Osteoblast (primary cell): ENCODE measurements at regions not wholly inside any gene's neighbourhood (a gene's known extent, or its start where the extent isn't known, plus 50 kb on each side); places are given as distances from the start of the nearest gene placed in this dataset.

Source experiments
- DNase-seq: peaks from one replicate; pipeline ENCODE4 v3.0.0; 2011; ENCODE audit warnings: low spot score, mixed read lengths; ENCODE audit not compliant: insufficient read length; ENCODE audit errors: missing footprints
- H2AFZ ChIP-seq: 2 replicates; pipeline ENCODE4 v1.6.0; 2011; ENCODE audit warnings: mild to moderate bottlenecking, low read length
- H3K27ac ChIP-seq: 2 replicates; pipeline ENCODE4 v1.5.1; 2011; ENCODE audit warnings: mild to moderate bottlenecking, low read depth, low read length, moderate library complexity
- H3K27me3 ChIP-seq: 2 replicates; pipeline ENCODE4 v1.6.0; 2012; ENCODE audit warnings: mild to moderate bottlenecking, control low read depth, inconsistent platforms, low read length, moderate library complexity; ENCODE audit not compliant: insufficient read depth
- H3K36me3 ChIP-seq: 2 replicates; pipeline ENCODE4 v1.5.1; 2011; ENCODE audit warnings: mild to moderate bottlenecking, low read length, control low read depth, moderate library complexity; ENCODE audit not compliant: insufficient read depth
- H3K4me1 ChIP-seq: 2 replicates; pipeline ENCODE4 v1.5.1; 2011; ENCODE audit warnings: mild to moderate bottlenecking, low read length, control low read depth, moderate library complexity; ENCODE audit not compliant: insufficient read depth
- H3K4me2 ChIP-seq: 2 replicates; pipeline ENCODE4 v1.6.0; 2011; ENCODE audit warnings: mild to moderate bottlenecking, low read length; ENCODE audit not compliant: insufficient read depth
- H3K4me3 ChIP-seq: fragments of 200-600 bp; sonication (generic); 3 replicates; pipeline ENCODE4 v1.5.1; 2012; ENCODE audit warnings: mild to moderate bottlenecking, low read length, inconsistent platforms; ENCODE audit not compliant: insufficient read depth
- H3K79me2 ChIP-seq: 2 replicates; pipeline ENCODE4 v1.6.0; 2012; ENCODE audit warnings: mild to moderate bottlenecking, low read length, control low read depth, inconsistent platforms; ENCODE audit not compliant: insufficient read depth
- H3K9me3 ChIP-seq: 2 replicates; pipeline ENCODE4 v1.5.1; 2011; ENCODE audit warnings: low read depth, low read length, control low read depth
- H4K20me1 ChIP-seq: 2 replicates; pipeline ENCODE4 v1.6.0; 2012; ENCODE audit warnings: mild to moderate bottlenecking, low read length, control low read depth; ENCODE audit not compliant: insufficient read depth
- TF ChIP-seq, protein P1 (sequence below): IDR thresholded peaks from 2 replicates; pipeline ENCODE4 v1.5.1; 2011; ENCODE audit warnings: mild to moderate bottlenecking, low read depth, low read length, moderate library complexity; ENCODE audit errors: extremely low read depth

DNA sequence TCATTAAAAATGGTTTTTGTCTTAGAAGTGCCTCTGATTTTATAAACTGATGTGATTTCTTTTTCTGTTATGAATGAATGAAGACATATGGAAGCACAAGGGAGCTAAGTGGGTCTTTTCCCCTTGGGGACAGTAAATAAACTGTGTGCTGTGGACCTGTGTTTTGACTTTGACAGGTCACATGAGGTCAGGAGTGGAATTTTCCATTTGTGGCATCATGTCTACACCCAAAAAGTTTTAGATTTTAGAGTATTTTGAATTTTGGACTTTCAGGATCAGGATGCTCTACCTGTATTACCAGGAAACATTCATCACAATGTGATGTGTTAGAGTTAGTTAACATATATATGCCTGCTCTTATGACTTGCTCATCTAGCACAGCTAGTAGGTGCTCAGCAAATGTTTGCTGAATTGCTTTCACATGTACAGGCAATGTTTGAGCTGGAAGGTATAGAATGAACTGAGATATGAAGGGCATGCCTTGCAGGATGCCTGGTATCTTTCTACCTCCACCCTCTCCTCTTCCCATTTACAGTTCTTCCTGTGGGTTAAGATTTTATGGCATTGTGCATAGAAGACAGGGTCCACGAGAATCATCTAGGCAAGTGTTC, 73.2 kb upstream of the NR3C1 start:
- Histone ChIP-seq H2AFZ (no peak overlapping the region), H3K36me3 (no peaks in the 10 kb centered on the region), H3K9me3 (no peaks in the 10 kb centered on the region), H3K4me1 (peaks cover 5% of the 10 kb centered on the region), H4K20me1 (no peaks in the 10 kb centered on the region), H3K27ac (no peak overlapping the region), H3K4me3 (no peak overlapping the region), H3K79me2 (no peaks in the 10 kb centered on the region), H3K4me2 (no peak overlapping the region), H3K27me3 (no peaks in the 10 kb centered on the region)
- no peak for DNase-seq
- TF ChIP-seq, protein P1, sequence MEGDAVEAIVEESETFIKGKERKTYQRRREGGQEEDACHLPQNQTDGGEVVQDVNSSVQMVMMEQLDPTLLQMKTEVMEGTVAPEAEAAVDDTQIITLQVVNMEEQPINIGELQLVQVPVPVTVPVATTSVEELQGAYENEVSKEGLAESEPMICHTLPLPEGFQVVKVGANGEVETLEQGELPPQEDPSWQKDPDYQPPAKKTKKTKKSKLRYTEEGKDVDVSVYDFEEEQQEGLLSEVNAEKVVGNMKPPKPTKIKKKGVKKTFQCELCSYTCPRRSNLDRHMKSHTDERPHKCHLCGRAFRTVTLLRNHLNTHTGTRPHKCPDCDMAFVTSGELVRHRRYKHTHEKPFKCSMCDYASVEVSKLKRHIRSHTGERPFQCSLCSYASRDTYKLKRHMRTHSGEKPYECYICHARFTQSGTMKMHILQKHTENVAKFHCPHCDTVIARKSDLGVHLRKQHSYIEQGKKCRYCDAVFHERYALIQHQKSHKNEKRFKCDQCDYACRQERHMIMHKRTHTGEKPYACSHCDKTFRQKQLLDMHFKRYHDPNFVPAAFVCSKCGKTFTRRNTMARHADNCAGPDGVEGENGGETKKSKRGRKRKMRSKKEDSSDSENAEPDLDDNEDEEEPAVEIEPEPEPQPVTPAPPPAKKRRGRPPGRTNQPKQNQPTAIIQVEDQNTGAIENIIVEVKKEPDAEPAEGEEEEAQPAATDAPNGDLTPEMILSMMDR, result no peak

DNA sequence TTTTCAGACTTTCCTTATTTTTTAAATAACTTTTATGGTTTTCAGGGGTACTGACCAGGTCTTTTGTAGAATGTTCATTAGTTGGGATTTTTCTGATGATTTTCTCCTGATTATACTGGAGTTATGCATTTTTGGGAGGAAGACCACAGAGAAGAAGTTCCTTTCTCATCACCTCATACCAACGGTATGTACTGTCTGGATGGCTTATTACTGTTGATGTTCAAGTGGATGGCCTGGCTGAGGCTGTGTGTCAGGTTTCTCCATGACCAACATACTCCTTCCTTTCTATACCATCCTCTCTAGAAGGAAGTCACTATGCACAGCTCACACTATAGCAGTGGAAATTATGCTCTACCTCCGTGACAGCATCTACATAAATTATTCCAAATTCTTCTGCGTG, 71.1 kb upstream of the NR3C1 start:
- Histone ChIP-seq H4K20me1 (no peaks in the 10 kb centered on the region), H3K4me3 (no peak overlapping the region), H3K27ac (no peak overlapping the region), H3K9me3 (no peaks in the 10 kb centered on the region), H3K4me2 (no peak overlapping the region), H2AFZ (no peak overlapping the region), H3K27me3 (no peaks in the 10 kb centered on the region), H3K4me1 (peaks cover 14% of the 10 kb centered on the region), H3K36me3 (no peaks in the 10 kb centered on the region), H3K79me2 (no peaks in the 10 kb centered on the region)
- TF ChIP-seq, protein P1, result no peak
- no peak for DNase-seq

DNA sequence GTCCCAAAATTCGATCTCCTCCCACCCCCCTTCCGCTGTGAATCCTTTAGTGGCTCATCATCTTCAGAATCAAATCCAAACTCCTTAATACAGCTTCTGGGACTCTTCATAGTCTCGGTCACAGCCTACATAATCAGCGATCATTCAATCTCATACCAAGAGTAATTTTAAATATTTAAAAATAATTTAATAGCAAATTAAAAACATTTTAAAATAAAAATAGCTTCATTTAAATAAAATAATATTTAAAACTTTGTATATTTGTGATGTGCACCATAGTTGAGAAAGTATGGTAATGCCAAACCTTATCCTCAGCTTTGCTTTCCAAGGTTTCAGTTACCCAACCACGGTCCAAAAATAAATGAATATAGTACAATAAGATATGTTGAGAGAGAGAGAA, 70.0 kb upstream of the NR3C1 start:
- H3K79me2 ChIP-seq, result no peaks in the 10 kb centered on the region
- H3K27ac ChIP-seq, result no peak overlapping the region
- H3K27me3 ChIP-seq, result no peaks in the 10 kb centered on the region
- H3K4me3 ChIP-seq, result no peak overlapping the region
- no peaks in the 10 kb centered on the region for H4K20me1 ChIP-seq
- H2AFZ ChIP-seq, result no peak overlapping the region
- TF ChIP-seq, protein P1, result no peak
- H3K9me3 ChIP-seq, result no peaks in the 10 kb centered on the region
- H3K36me3 ChIP-seq, result no peaks in the 10 kb centered on the region
- no peak for DNase-seq
- H3K4me2 ChIP-seq, result no peak overlapping the region
- H3K4me1 ChIP-seq, result peaks cover 14% of the 10 kb centered on the region

DNA sequence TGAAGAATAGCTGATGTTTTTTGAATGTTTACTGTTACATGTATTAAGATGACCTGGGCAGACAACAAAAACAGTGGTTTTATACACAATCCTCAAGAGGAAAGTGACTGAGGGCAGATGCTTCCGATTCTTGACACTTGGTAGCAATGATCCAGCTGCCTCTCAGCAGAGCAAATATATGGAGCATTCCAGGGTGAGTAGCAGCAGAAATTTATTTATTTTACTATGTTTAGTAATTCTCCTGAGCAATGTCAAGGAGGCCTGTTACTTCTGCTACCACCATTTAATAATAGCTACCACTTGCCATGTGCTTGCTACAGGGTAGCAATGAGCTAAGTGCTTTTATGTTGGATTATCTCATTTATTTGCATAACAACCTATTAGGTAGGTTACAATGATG, 69.1 kb upstream of the NR3C1 start:
- H3K27ac ChIP-seq, result no peak overlapping the region
- TF ChIP-seq, protein P1, result no peak
- H3K4me3 ChIP-seq, result no peak overlapping the region
- H4K20me1 ChIP-seq, result no peaks in the 10 kb centered on the region
- no peaks in the 10 kb centered on the region for H3K27me3 ChIP-seq
- H3K36me3 ChIP-seq, result no peaks in the 10 kb centered on the region
- H3K4me1 ChIP-seq, result peaks cover 14% of the 10 kb centered on the region
- no peak for DNase-seq
- H3K79me2 ChIP-seq, result no peaks in the 10 kb centered on the region
- no peak overlapping the region for H2AFZ ChIP-seq
- no peaks in the 10 kb centered on the region for H3K9me3 ChIP-seq
- no peak overlapping the region for H3K4me2 ChIP-seq
